ENCODE measurements at regions not wholly inside any gene's neighbourhood (a gene's known extent, or its start where the extent isn't known, plus 50 kb on each side); places are given as distances from the start of the nearest gene placed in this dataset.

GRCh38 chr12:34391771-34392581, 369.7 kb downstream of the ALG10 start (continued):
- TF ChIP-seq NFKB2 (CRISPR knock-in tag; IDR thresholded peaks at IDR 0.05; ENCODE audit: borderline replicate concordance): no peak
- no peak for TF ChIP-seq GTF3A (CRISPR knock-in tag; conservative IDR thresholded peaks at IDR 0.05)
- TF ChIP-seq ZBTB49 (CRISPR knock-in tag; IDR thresholded peaks at IDR 0.05; ENCODE audit: borderline replicate concordance): no peak
- TF ChIP-seq ZMAT3 (CRISPR knock-in tag; conservative IDR thresholded peaks at IDR 0.05): no peak
- TF ChIP-seq ZNF446 (CRISPR knock-in tag; IDR thresholded peaks at IDR 0.05): no peak
- TF ChIP-seq ZNF776 (CRISPR knock-in tag; IDR thresholded peaks at IDR 0.05): no peak
- TF ChIP-seq CSRNP1 (CRISPR knock-in tag; IDR thresholded peaks at IDR 0.05): no peak
- no peak for TF ChIP-seq FOSL1 (CRISPR knock-in tag; IDR thresholded peaks at IDR 0.05; ENCODE audit: borderline replicate concordance)
- no peak for TF ChIP-seq FOXP4 (CRISPR knock-in tag; IDR thresholded peaks at IDR 0.05)
- TF ChIP-seq ZNF572 (CRISPR knock-in tag; IDR thresholded peaks at IDR 0.05): no peak
- TF ChIP-seq MAFG (CRISPR knock-in tag; IDR thresholded peaks at IDR 0.05): no peak
- no peak for TF ChIP-seq MIER2 (CRISPR knock-in tag; IDR thresholded peaks at IDR 0.05)
- no peak for TF ChIP-seq ERF (CRISPR knock-in tag; IDR thresholded peaks at IDR 0.05)
- TF ChIP-seq ZNF687 (CRISPR knock-in tag; IDR thresholded peaks at IDR 0.05): no peak
- TF ChIP-seq HNRNPH1 (optimal IDR thresholded peaks at IDR 0.05; ENCODE audit: low read depth, low read length): no peak

Measured in HepG2 (cell line).